IMR-90 (cell line): ENCODE measurements at regions not wholly inside any gene's neighbourhood (a gene's known extent, or its start where the extent isn't known, plus 50 kb on each side); places are given as distances from the start of the nearest gene placed in this dataset.

Experiments used
- ATAC-seq: fragments of 200-7000 bp; cut with Tn5 transposase; 2 replicates; pipeline ENCODE4 v1.9.1; 2020; ENCODE audit warnings: low read depth, mild to moderate bottlenecking, moderate library complexity
- BruUV-seq: library from RNA; stranded (reverse); fragments of 400-500 nt; replicated peaks from 2 replicates; lab custom pipeline; 2021; lab: Mats Ljungman, UMichigan
- CTCF ChIA-PET: fragments of 300-600 bp; formaldehyde crosslinking; extraction: SDS; loops from one replicate; lab custom pipeline; 2021; ENCODE audit warnings: antibody characterized with exemption; lab: Yijun Ruan, JAX
- POLR2A ChIA-PET: fragments of 300-600 bp; sonication (Branson Sonifier 250); formaldehyde crosslinking; loops from one replicate; lab custom pipeline; 2022; ENCODE audit warnings: antibody characterized with exemption; ENCODE audit not compliant: unreplicated experiment; lab: Charles Lee
- DNase-seq: peaks from one replicate; pipeline ENCODE4 v3.0.0; 2013
- H2AFZ ChIP-seq: replicated peaks from 2 replicates; pipeline ENCODE3; 2013; ENCODE audit warnings: low read length, mild to moderate bottlenecking; ENCODE audit not compliant: poor library complexity
- H2AK5ac ChIP-seq: 2 replicates; pipeline ENCODE4 v1.6.1; 2013; ENCODE audit warnings: low read depth, low read length, inconsistent platforms
- H2AK9ac ChIP-seq: replicated peaks from 2 replicates; pipeline ENCODE3; 2013; ENCODE audit warnings: mild to moderate bottlenecking, low read depth, low read length, moderate library complexity; ENCODE audit not compliant: poor library complexity
- H2BK120ac ChIP-seq: 2 replicates; pipeline ENCODE4 v1.6.1; 2013; ENCODE audit warnings: low read depth, low read length, inconsistent platforms
- H2BK15ac ChIP-seq: 3 replicates; pipeline ENCODE4 v1.6.1; 2013; ENCODE audit warnings: low read depth, low read length, inconsistent platforms
- H2BK20ac ChIP-seq: 2 replicates; pipeline ENCODE4 v1.6.1; 2013; ENCODE audit warnings: low read depth, mild to moderate bottlenecking, inconsistent platforms, low read length, moderate library complexity
- H2BK5ac ChIP-seq: 2 replicates; pipeline ENCODE4 v1.6.1; 2013; ENCODE audit warnings: mild to moderate bottlenecking, low read depth, low read length, inconsistent platforms; ENCODE audit not compliant: poor library complexity, severe bottlenecking
- H3K14ac ChIP-seq: replicated peaks from 2 replicates; pipeline ENCODE4 v1.6.1; 2013; ENCODE audit warnings: low read depth, low read length, inconsistent platforms
- H3K18ac ChIP-seq: 2 replicates; pipeline ENCODE4 v1.6.1; 2013; ENCODE audit warnings: low read depth, low read length, control low read depth
- H3K23ac ChIP-seq: 2 replicates; pipeline ENCODE4 v1.6.1; 2013; ENCODE audit warnings: low read depth, low read length, inconsistent platforms
- H3K27ac ChIP-seq: 2 replicates; pipeline ENCODE4 v1.5.1; 2013; ENCODE audit warnings: mild to moderate bottlenecking, control low read depth, low read length; ENCODE audit not compliant: insufficient read depth
- H3K27me3 ChIP-seq: 2 replicates; pipeline ENCODE4 v1.6.1; 2013; ENCODE audit warnings: low read length; ENCODE audit not compliant: control insufficient read depth, insufficient read depth
- H3K36me3 ChIP-seq: 2 replicates; pipeline ENCODE4 v1.6.1; 2013; ENCODE audit warnings: low read length, mixed read lengths; ENCODE audit not compliant: control insufficient read depth, insufficient read depth
- H3K4ac ChIP-seq: 2 replicates; pipeline ENCODE4 v1.6.1; 2013; ENCODE audit warnings: low read depth, low read length, inconsistent platforms
- H3K4me1 ChIP-seq: 2 replicates; pipeline ENCODE4 v1.6.1; 2013; ENCODE audit warnings: low read length, mixed read lengths; ENCODE audit not compliant: control insufficient read depth, insufficient read depth
- H3K4me2 ChIP-seq: 2 replicates; pipeline ENCODE4 v1.6.1; 2013; ENCODE audit warnings: low read depth, mild to moderate bottlenecking, control low read depth, low read length, moderate library complexity
- H3K4me3 ChIP-seq: 2 replicates; pipeline ENCODE4 v1.5.1; 2013; ENCODE audit warnings: low read depth, mild to moderate bottlenecking, control low read depth, low read length, moderate library complexity; ENCODE audit not compliant: insufficient read depth
- H3K56ac ChIP-seq: 2 replicates; pipeline ENCODE4 v1.6.1; 2013; ENCODE audit warnings: low read length, inconsistent platforms; ENCODE audit not compliant: insufficient read depth; ENCODE audit errors: extremely low read depth
- H3K79me1 ChIP-seq, 2 experiments: 2 replicates each; pipeline ENCODE4 v1.6.1; 2013; ENCODE audit warnings: low read length in 2 of 2, inconsistent platforms in 1 of 2, low read depth in 1 of 2
- H3K9ac ChIP-seq: 2 replicates; pipeline ENCODE4 v1.6.1; 2013; ENCODE audit warnings: low read depth, low read length, control low read depth
- H3K9me1 ChIP-seq: 2 replicates; pipeline ENCODE4 v1.6.1; 2013; ENCODE audit warnings: low read length, inconsistent platforms; ENCODE audit not compliant: insufficient read depth
- H3K9me3 ChIP-seq: 2 replicates; pipeline ENCODE4 v1.6.1; 2013; ENCODE audit warnings: low read length; ENCODE audit not compliant: control insufficient read depth, insufficient read depth
- H4K20me1 ChIP-seq: 2 replicates; pipeline ENCODE4 v1.6.1; 2013; ENCODE audit warnings: low read length, inconsistent platforms; ENCODE audit not compliant: insufficient read depth
- H4K5ac ChIP-seq: 2 replicates; pipeline ENCODE4 v1.6.1; 2013; ENCODE audit warnings: mild to moderate bottlenecking, low read depth, low read length, control low read depth
- H4K8ac ChIP-seq, 2 experiments: 2 replicates each; pipeline ENCODE4 v1.6.1; 2013; ENCODE audit warnings: low read depth in 2 of 2, low read length in 2 of 2, control low read depth in 1 of 2, inconsistent platforms in 1 of 2
- H4K91ac ChIP-seq: 2 replicates; pipeline ENCODE4 v1.6.1; 2013; ENCODE audit warnings: low read depth, low read length, inconsistent platforms; ENCODE audit not compliant: insufficient read depth
- BHLHE40 ChIP-seq: fragments of 150-350 bp; IDR thresholded peaks from 2 replicates; pipeline ENCODE4 v1.6.1; 2016; ENCODE audit warnings: mild to moderate bottlenecking, low read depth, low read length
- CEBPB ChIP-seq: IDR thresholded peaks from 2 replicates; pipeline ENCODE4 v1.6.1; 2012; ENCODE audit warnings: low read depth, low read length, improper control_type of control experiment
- CHD1 ChIP-seq: IDR thresholded peaks from 2 replicates; pipeline ENCODE4 v1.6.1; 2012; ENCODE audit warnings: low read depth, low read length, improper control_type of control experiment
- FOS ChIP-seq: fragments of 150-350 bp; IDR thresholded peaks from 2 replicates; pipeline ENCODE4 v1.6.1; 2016; ENCODE audit warnings: low read depth, low read length
- MAFK ChIP-seq: IDR thresholded peaks from 2 replicates; pipeline ENCODE4 v1.6.1; 2012; ENCODE audit warnings: low read depth, low read length, improper control_type of control experiment
- MXI1 ChIP-seq: IDR thresholded peaks from 2 replicates; pipeline ENCODE4 v1.6.1; 2012; ENCODE audit warnings: low read depth, mild to moderate bottlenecking, low read length, moderate library complexity, borderline replicate concordance
- NFE2L2 ChIP-seq: fragments of 150-350 bp; IDR thresholded peaks from 2 replicates; pipeline ENCODE4 v1.6.1; 2016; ENCODE audit warnings: low read depth, mild to moderate bottlenecking, low read length
- POLR2A ChIP-seq: IDR thresholded peaks from 2 replicates; pipeline ENCODE4 v1.6.1; 2012; ENCODE audit warnings: mild to moderate bottlenecking, low read depth, low read length
- RAD21 ChIP-seq: IDR thresholded peaks from 2 replicates; pipeline ENCODE4 v1.6.1; 2012; ENCODE audit warnings: low read length, improper control_type of control experiment
- RCOR1 ChIP-seq: IDR thresholded peaks from 2 replicates; pipeline ENCODE4 v1.6.1; 2012; ENCODE audit warnings: mild to moderate bottlenecking, low read length, improper control_type of control experiment; ENCODE audit not compliant: insufficient replicate concordance
- RFX5 ChIP-seq: IDR thresholded peaks from 2 replicates; pipeline ENCODE4 v1.8.0; 2012; ENCODE audit warnings: low read depth, mild to moderate bottlenecking, low read length, moderate library complexity
- SMC3 ChIP-seq: fragments of 150-350 bp; IDR thresholded peaks from 2 replicates; pipeline ENCODE4 v1.6.1; 2016; ENCODE audit warnings: low read depth, mild to moderate bottlenecking, antibody characterized with exemption, low read length, moderate library complexity
- USF2 ChIP-seq: fragments of 150-350 bp; IDR thresholded peaks from 2 replicates; pipeline ENCODE4 v1.6.1; 2017; ENCODE audit warnings: mild to moderate bottlenecking, antibody characterized with exemption, low read length, low read depth
- WGBS, 2 experiments: methylation state at CpG; one replicate each; pipeline versions ENCODE4 v1.1.5 to v1.1.7; 2013; ENCODE audit warnings: missing lambda C conversion rate in 2 of 2; ENCODE audit not compliant: insufficient read length in 1 of 2; ENCODE audit errors: extremely low coverage in 2 of 2; 5-methylcytosine and 5-hydroxymethylcytosine counted together
- dilution Hi-C: fragments of 300-500 bp; cut with HindIII; formaldehyde crosslinking; loops from one replicate; pipeline ENCODE4 v1.14.3; 2018; ENCODE audit warnings: low sequenced_read_pairs; ENCODE audit not compliant: unreplicated experiment
- in situ Hi-C: fragments of 300-500 bp; cut with MboI; formaldehyde crosslinking; loops from 3 replicates; pipeline ENCODE4 v1.14.3; 2019; ENCODE audit warnings: low sequenced_read_pairs, inconsistent platforms, mixed read lengths
- intact Hi-C: fragments of 100-400 bp; cut with micrococcal nuclease; formaldehyde crosslinking; loops from 2 replicates; pipeline ENCODE4 v1.10.0; 2022
- TF ChIP-seq, protein P1 (sequence below): fragments of 150-350 bp; IDR thresholded peaks from 2 replicates; pipeline ENCODE4 v1.6.1; 2016; ENCODE audit warnings: low read depth, mild to moderate bottlenecking, low read length, moderate library complexity, borderline replicate concordance
- TF ChIP-seq, protein P2 (sequence below): conservative IDR thresholded peaks from 2 replicates; pipeline ENCODE4 v1.5.1; 2012; ENCODE audit warnings: mild to moderate bottlenecking, low read depth, low read length, improper control_type of control experiment

GRCh38 chr2:121028577-121028976 lies 256.4 kb downstream of the TFCP2L1 start:
- DNase-seq (no peak), ATAC-seq (no peak)
- BruUV-seq, result no TSS peak
- H4K8ac ChIP-seq, result no peak overlapping the region
- peaks cover 58% of the 10 kb centered on the region for H3K27me3 ChIP-seq
- H2BK20ac ChIP-seq, result no peak overlapping the region
- H3K14ac ChIP-seq, result no peak overlapping the region
- no CpG with 5 or more reads among the region's 1 CpG for WGBS, 2 experiments
- no peak overlapping the region for H3K27ac ChIP-seq
- no peak overlapping the region for H3K18ac ChIP-seq
- H3K4me2 ChIP-seq, result no peak overlapping the region
- no peak overlapping the region for H3K4me3 ChIP-seq
- no peak overlapping the region for H3K23ac ChIP-seq
- dilution Hi-C loops (no loop called here), intact Hi-C loops (no loop called here), in situ Hi-C loops (no loop called here)
- no peak for TF ChIP-seq NFE2L2
- no peak for TF ChIP-seq POLR2A
- no peak for TF ChIP-seq BHLHE40
- no peak for TF ChIP-seq USF2
- TF ChIP-seq MXI1, result no peak
- TF ChIP-seq CHD1, result no peak
- TF ChIP-seq CEBPB, result no peak
- no peak for TF ChIP-seq RFX5
- no peak for TF ChIP-seq SMC3
- TF ChIP-seq, protein P1, sequence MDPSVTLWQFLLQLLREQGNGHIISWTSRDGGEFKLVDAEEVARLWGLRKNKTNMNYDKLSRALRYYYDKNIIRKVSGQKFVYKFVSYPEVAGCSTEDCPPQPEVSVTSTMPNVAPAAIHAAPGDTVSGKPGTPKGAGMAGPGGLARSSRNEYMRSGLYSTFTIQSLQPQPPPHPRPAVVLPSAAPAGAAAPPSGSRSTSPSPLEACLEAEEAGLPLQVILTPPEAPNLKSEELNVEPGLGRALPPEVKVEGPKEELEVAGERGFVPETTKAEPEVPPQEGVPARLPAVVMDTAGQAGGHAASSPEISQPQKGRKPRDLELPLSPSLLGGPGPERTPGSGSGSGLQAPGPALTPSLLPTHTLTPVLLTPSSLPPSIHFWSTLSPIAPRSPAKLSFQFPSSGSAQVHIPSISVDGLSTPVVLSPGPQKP, result no peak
- TF ChIP-seq RAD21, result no peak
- TF ChIP-seq MAFK, result no peak
- TF ChIP-seq FOS, result no peak
- TF ChIP-seq RCOR1, result no peak
- TF ChIP-seq, protein P2, sequence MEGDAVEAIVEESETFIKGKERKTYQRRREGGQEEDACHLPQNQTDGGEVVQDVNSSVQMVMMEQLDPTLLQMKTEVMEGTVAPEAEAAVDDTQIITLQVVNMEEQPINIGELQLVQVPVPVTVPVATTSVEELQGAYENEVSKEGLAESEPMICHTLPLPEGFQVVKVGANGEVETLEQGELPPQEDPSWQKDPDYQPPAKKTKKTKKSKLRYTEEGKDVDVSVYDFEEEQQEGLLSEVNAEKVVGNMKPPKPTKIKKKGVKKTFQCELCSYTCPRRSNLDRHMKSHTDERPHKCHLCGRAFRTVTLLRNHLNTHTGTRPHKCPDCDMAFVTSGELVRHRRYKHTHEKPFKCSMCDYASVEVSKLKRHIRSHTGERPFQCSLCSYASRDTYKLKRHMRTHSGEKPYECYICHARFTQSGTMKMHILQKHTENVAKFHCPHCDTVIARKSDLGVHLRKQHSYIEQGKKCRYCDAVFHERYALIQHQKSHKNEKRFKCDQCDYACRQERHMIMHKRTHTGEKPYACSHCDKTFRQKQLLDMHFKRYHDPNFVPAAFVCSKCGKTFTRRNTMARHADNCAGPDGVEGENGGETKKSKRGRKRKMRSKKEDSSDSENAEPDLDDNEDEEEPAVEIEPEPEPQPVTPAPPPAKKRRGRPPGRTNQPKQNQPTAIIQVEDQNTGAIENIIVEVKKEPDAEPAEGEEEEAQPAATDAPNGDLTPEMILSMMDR, result no peak
- no peaks in the 10 kb centered on the region for H3K79me1 ChIP-seq
- POLR2A ChIA-PET, result no interaction called here
- no peak overlapping the region for H2BK5ac ChIP-seq
- H2AK9ac ChIP-seq, result no peak overlapping the region
- H4K5ac ChIP-seq, result no peak overlapping the region
- no peak overlapping the region for H2AK5ac ChIP-seq
- H3K4ac ChIP-seq, result no peak overlapping the region
- no peak overlapping the region for H4K91ac ChIP-seq
- H3K9ac ChIP-seq, result no peak overlapping the region
- no peak overlapping the region for H2BK15ac ChIP-seq
- no peak overlapping the region for H2AFZ ChIP-seq
- peaks cover 3% of the 10 kb centered on the region for H3K9me3 ChIP-seq
- CTCF ChIA-PET, result interaction anchor here (1.0 kb wide), 1 partner anchor 12 kb away, joined by 3 read pairs; no protein-coding TSS in a partner anchor
- H2BK120ac ChIP-seq, result no peak overlapping the region
- no peaks in the 10 kb centered on the region for H3K36me3 ChIP-seq
- H3K9me1 ChIP-seq, result no peaks in the 10 kb centered on the region
- no peaks in the 10 kb centered on the region; the same call in 1 of the 2 replicates for H4K20me1 ChIP-seq
- no peak overlapping the region for H3K56ac ChIP-seq
- no peaks in the 10 kb centered on the region for H3K4me1 ChIP-seq
